Activated T-helper 1 cell treated with anti-CD3 and anti-CD28 coated beads, Interleukin-12 subunit alpha, Interleukin-12 subunit beta, Interleukin-2, Interleukin-4 antibody, amounts not matched to agents 30 ng/mL and 10 ng/mL and 1 ng/mL, durations not matched to agents 14 hours and 24 hours and 36 hours (primary cell): ENCODE measurements at regions not wholly inside any gene's neighbourhood (a gene's known extent, or its start where the extent isn't known, plus 50 kb on each side); places are given as distances from the start of the nearest gene placed in this dataset.

Experiments used
- DNase-seq: peaks from one replicate; pipeline ENCODE4 v3.0.0; 2021; ENCODE audit warnings: low spot score
- H3K27ac Mint-ChIP-seq: one replicate; pipeline ENCODE4 v1.8.0; 2021; ENCODE audit warnings: mild to moderate bottlenecking, mixed read lengths
- H3K27me3 Mint-ChIP-seq: one replicate; pipeline ENCODE4 v1.8.0; 2022; ENCODE audit warnings: mild to moderate bottlenecking, moderate library complexity, mixed read lengths; ENCODE audit not compliant: insufficient read depth
- H3K36me3 Mint-ChIP-seq: one replicate; pipeline ENCODE4 v1.8.0; 2021; ENCODE audit warnings: low read depth, mixed read lengths
- H3K4me1 Mint-ChIP-seq: one replicate; pipeline ENCODE4 v1.8.0; 2021; ENCODE audit warnings: low read depth, mixed read lengths
- H3K4me3 Mint-ChIP-seq: one replicate; pipeline ENCODE4 v1.8.0; 2021; ENCODE audit warnings: mild to moderate bottlenecking, moderate library complexity, mixed read lengths
- H3K9me3 Mint-ChIP-seq: one replicate; pipeline ENCODE4 v1.8.0; 2021; ENCODE audit warnings: mixed read lengths
- intact Hi-C: fragments of 100-400 bp; cut with micrococcal nuclease; formaldehyde crosslinking; loops from one replicate; pipeline ENCODE4 v1.15.1; 2024

DNA sequence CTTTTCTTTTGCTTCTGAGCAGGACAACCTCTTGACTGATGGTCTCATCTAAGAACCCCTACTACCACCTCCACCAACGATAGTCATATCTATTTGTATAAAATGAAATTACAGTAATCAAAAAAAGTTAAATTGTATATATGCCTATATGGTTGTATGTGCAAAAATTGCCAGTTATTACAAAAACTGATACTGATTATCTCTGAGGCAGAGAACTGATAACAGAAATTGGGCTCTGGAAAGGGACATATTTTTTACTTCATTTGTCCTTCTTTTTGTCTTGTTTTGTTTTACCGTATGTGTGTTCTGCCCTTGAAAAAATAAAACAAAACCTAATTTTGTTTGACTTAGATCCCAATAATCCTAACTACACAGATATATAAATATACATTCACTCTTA, 574.4 kb upstream of the NOX3 start:
- Mint-ChIP-seq H3K4me1 (no peaks in the 10 kb centered on the region), H3K4me3 (no peak overlapping the region), H3K27me3 (no peaks in the 10 kb centered on the region), H3K36me3 (no peaks in the 10 kb centered on the region), H3K27ac (no peak overlapping the region), H3K9me3 (peaks cover 14% of the 10 kb centered on the region)
- DNase-seq = no peak
- intact Hi-C loops = no loop called here

DNA sequence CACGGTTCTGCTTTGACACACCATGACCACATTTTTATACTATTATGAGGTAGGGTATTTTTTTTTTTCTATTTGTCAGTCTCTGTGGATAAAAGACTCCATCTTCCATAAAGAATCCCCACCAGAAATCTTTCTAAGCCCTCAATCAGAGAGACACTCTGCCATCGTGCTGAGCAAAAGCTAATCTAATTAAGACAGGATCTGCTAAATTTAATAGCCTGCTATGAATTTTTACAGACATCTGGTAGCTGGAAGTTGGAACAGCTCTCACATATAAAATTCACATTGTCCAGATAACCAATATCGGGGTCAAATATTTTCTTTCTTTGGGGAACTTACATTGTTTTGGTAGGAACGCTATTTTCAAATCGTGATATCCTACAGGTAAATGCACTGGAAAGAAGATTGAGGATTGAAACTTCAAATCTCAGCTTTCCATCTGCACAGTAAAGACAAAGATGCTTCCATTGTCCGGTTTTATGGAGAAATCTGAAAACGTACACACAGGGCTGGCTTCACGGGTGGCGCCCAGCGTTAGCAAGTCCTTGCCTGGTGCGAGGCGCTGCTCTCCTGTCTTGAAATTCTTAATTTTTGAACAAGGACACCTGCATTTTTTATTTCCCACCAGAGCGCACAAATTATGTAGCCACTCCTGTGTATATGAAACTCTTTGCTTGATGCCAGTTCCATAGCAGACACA, 573.8 kb upstream of the NOX3 start:
- no peaks in the 10 kb centered on the region for H3K27me3 Mint-ChIP-seq
- H3K36me3 Mint-ChIP-seq = no peaks in the 10 kb centered on the region
- intact Hi-C loops = no loop called here
- DNase-seq = no peak
- H3K4me3 Mint-ChIP-seq = no peak overlapping the region
- H3K4me1 Mint-ChIP-seq = no peaks in the 10 kb centered on the region
- H3K9me3 Mint-ChIP-seq = peaks cover 14% of the 10 kb centered on the region
- H3K27ac Mint-ChIP-seq = no peak overlapping the region

DNA sequence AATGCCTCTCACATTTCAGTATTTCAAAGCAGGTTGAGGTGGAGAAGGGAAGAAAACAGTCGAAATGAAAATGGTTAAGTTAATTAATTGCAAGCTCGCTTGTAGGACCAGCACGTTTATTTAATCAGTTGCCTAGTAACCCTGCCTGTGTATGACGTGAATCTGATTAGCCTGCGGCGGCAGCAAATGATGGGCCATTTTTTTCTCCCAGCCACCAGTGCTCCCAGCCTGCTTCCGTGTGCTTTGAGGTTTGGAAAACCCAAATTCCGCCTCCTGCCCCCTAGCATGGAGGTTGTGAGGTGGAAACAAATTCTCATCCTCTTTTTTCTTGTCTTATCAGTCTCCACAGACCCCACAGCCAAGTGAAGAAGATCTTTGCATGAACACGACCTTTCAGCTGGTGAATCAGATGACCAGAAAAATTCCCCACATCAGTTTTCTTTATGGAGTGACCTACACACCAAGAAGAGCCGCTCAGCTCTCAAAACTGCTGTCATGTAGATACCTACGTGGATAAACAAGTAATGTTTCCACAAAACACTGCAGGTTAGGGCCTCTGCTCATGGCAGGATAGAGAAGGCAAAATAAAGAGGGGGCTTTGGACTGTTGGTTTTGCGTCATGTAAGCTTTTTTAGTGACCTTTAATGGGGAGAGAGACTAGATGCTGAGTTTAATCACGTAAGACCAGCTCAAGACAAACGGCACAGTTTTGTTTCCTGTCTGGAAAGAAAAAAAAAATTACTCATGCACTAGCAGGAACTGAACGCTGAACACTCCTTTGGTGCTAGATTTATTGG, 572.9 kb upstream of the NOX3 start:
- no peak overlapping the region for H3K27ac Mint-ChIP-seq
- H3K36me3 Mint-ChIP-seq = no peaks in the 10 kb centered on the region

DNA sequence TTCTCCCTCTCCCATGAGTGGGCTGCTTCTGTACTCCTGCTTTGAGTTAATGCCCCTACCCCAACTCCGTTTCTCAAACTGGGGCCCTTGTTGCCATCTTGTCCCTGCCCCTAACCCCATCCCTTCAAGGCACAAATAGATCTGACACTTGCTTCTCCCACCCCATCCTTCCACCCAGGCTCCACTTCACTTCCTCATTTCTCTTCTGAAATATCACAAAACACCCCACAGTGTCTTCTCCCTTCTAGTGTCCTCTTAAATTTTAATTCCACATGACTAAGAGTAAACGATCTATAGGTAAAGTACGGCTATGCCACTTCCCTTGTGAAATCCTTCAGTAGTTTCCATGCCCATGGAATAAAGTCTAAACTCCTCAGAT, 571.6 kb upstream of the NOX3 start:
- H3K4me3 Mint-ChIP-seq = no peak overlapping the region
- no peaks in the 10 kb centered on the region for H3K4me1 Mint-ChIP-seq
- H3K27me3 Mint-ChIP-seq = no peaks in the 10 kb centered on the region
- H3K27ac Mint-ChIP-seq = no peak overlapping the region
- H3K9me3 Mint-ChIP-seq = peaks cover 12% of the 10 kb centered on the region
- DNase-seq = no peak
- intact Hi-C loops = no loop called here
- no peaks in the 10 kb centered on the region for H3K36me3 Mint-ChIP-seq

More for the DNA sequence above, 572.9 kb upstream of the NOX3 start:
- intact Hi-C loops = no loop called here
- Mint-ChIP-seq H3K4me3 (no peak overlapping the region), H3K27me3 (no peaks in the 10 kb centered on the region), H3K4me1 (no peaks in the 10 kb centered on the region), H3K9me3 (peaks cover 15% of the 10 kb centered on the region)
- DNase-seq = no peak

DNA sequence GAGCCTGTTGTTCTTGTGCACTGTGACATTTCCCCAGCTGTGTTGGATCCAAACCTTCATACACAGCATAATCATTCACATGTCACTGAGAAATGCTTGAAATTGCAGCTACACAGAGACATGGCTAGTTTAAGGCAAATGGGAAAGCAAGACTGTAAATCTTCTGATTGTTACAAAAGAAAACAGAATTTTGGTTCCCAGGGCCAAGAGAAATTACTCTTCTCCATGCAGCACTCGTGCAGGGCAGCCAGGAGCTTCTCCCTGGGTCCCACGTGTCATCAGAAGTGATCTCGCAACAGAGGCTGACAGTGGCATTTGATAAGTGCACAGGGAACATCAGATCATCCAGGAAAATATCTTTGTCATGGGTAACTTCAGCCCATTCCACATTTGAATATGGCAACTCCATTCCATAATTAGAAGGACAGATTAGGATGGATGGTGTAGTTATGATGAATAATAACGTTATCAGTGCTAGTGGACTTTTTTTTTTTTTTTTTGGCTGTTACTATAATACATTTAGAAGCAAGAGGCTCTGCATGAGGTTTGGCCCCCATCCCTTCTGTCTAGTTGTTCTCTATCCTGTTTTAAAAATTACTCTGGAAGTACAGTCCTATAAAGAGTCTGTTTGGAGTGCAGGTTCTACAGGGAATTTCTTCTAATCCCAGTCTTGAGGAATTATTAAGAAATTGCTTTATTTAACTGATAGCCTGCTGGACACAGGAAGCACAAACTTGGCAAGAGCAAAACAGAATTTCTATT, 571.0 kb upstream of the NOX3 start:
- H3K9me3 Mint-ChIP-seq = peaks cover 9% of the 10 kb centered on the region
- intact Hi-C loops = no loop called here
- H3K4me3 Mint-ChIP-seq = no peak overlapping the region
- no peaks in the 10 kb centered on the region for H3K4me1 Mint-ChIP-seq
- no peak overlapping the region for H3K27ac Mint-ChIP-seq
- no peak for DNase-seq
- no peaks in the 10 kb centered on the region for H3K36me3 Mint-ChIP-seq
- peaks cover 1% of the 10 kb centered on the region for H3K27me3 Mint-ChIP-seq

DNA sequence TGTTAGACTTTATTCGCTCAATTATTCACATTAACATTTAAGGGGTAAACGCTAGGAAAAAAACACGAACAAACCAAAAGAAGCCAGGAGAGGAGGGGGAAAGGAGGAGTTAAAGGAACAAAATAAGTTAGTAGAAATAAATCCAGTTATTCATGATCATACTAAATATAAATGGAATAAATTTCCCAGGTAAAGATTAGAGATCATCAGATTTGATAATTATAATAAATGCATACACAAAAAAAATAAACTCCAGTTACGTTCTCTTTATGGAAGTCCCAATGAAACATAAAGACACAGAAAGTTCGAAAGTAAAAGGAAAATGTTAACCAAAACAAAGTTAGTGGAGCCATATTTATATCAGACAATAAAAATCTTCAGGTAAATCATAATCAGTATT, 568.7 kb upstream of the NOX3 start:
- Mint-ChIP-seq H3K27me3 (peaks cover 1% of the 10 kb centered on the region), H3K4me3 (no peak overlapping the region), H3K27ac (no peak overlapping the region), H3K4me1 (no peaks in the 10 kb centered on the region), H3K36me3 (no peaks in the 10 kb centered on the region), H3K9me3 (peaks cover 9% of the 10 kb centered on the region)
- no peak for DNase-seq
- intact Hi-C loops = no loop called here

DNA sequence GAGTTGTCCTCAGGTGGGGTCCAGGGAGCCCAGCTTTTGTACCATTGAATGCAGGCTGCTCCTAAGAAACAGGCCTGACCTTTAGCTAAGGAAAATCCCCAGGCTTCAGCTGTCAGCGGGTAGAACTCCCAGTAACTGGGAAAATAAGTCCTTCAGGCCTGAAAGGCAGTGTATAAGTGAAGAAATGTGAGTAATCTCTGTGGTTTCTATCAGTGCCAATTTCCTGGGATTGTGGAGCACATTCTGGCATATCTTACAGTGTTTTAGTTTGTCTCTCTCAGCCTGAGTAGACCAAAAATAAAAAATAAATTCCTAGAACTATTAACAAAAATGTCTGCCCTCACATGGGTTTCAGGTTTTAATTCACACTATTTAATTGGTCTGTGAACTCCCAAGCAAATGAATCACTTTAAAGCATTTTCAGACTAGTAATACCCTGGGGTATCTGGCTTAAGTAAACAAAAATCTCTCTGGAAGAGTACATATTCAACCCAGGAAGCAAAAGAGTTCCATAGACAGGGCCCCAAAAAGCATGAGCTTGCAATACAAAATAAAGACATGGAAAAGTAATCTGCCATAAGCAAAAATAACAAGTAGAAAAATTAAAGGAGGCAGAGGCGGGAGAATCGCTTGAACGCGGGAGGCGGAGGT, 566.2 kb upstream of the NOX3 start:
- no peak overlapping the region for H3K27ac Mint-ChIP-seq
- no peak for DNase-seq
- intact Hi-C loops = no loop called here
- H3K4me3 Mint-ChIP-seq = no peak overlapping the region
- H3K9me3 Mint-ChIP-seq = peaks cover 9% of the 10 kb centered on the region
- no peaks in the 10 kb centered on the region for H3K36me3 Mint-ChIP-seq
- no peaks in the 10 kb centered on the region for H3K4me1 Mint-ChIP-seq
- peaks cover 1% of the 10 kb centered on the region for H3K27me3 Mint-ChIP-seq

DNA sequence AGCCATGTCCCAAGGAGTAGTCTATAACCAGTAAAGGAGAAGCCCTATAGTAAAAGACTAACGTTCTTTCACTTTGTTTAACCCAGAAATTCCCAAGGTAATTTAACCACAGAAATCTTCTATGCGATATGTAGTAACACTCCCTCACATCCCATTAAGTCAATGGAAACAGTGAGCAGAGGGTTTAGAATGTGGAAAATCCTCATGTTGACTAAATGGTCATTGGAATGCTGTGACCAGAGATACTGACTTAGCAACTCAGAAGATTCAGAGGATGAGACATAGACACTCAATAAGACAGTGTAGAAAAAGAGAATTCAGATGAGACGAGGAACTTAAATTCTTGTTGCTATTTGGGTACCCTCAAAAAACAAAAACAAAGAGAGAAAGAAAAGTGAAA, 562.2 kb upstream of the NOX3 start:
- H3K4me1 Mint-ChIP-seq = peaks cover 8% of the 10 kb centered on the region
- no peaks in the 10 kb centered on the region for H3K36me3 Mint-ChIP-seq
- intact Hi-C loops = no loop called here
- no peak for DNase-seq
- H3K9me3 Mint-ChIP-seq = peaks cover 8% of the 10 kb centered on the region
- no peak overlapping the region for H3K27ac Mint-ChIP-seq
- no peak overlapping the region for H3K4me3 Mint-ChIP-seq
- peaks cover 1% of the 10 kb centered on the region for H3K27me3 Mint-ChIP-seq

DNA sequence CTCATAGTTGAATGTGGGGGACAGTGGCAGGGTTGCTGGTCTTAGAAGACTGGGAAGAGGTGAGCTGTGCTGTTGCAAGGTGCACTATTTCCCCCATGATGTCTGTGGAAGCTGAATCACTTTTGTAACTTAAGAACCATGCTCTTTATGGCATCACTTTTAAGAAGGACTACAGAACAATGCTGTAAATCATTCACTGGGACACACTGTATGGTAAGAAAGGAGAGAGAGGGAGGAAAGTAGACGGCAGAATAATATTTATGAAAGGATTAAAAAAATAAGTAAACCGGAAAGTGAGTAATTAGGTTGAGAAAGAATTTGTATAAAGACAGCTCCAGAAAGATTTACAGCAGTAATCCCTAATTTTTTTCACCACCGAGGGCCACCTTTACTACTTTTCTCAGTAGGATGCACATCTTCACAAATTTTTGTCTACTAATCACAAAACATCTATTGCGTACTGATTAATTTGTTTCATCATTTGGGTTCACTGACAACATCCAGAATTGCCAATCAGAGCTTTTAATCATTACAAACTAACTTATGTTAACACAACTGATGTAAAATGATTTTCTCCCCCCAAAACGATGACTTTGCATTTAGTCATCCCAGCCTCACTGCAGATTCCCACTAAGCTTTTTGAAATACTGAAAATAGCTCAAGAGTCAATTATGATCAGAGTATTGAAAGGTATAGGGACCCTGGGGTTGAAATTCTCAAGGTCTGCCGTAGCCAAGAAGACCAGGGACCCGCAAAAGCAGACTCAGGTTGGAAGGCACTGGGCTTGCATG, 560.7 kb upstream of the NOX3 start:
- Mint-ChIP-seq H3K9me3 (peaks cover 5% of the 10 kb centered on the region), H3K27ac (no peak overlapping the region), H3K27me3 (no peaks in the 10 kb centered on the region), H3K4me1 (peaks cover 8% of the 10 kb centered on the region), H3K4me3 (no peak overlapping the region), H3K36me3 (no peaks in the 10 kb centered on the region)
- DNase-seq = no peak
- intact Hi-C loops = no loop called here

DNA sequence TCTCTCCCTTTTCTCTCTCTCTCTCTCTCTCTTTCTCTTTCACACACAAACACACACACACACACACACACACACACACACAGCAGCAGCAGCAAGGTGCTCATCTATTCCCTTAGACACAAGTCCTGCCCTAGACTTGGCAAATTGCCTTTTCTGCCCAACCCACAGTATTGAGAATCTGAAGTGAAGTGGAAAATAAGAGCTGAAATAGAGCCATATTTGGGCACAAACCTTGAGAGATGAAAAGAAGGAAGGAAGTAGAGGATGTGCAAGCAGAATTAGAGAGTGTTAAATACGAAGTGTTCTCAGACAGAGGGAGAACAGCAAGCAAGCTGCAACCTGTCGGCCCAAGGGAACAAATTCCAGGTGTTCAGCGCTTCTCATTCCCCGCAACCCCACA, 557.5 kb upstream of the NOX3 start:
- Mint-ChIP-seq H3K27me3 (no peaks in the 10 kb centered on the region), H3K4me1 (peaks cover 8% of the 10 kb centered on the region), H3K27ac (no peak overlapping the region), H3K9me3 (peaks cover 5% of the 10 kb centered on the region), H3K36me3 (no peaks in the 10 kb centered on the region), H3K4me3 (no peak overlapping the region)
- intact Hi-C loops = no loop called here
- no peak for DNase-seq

DNA sequence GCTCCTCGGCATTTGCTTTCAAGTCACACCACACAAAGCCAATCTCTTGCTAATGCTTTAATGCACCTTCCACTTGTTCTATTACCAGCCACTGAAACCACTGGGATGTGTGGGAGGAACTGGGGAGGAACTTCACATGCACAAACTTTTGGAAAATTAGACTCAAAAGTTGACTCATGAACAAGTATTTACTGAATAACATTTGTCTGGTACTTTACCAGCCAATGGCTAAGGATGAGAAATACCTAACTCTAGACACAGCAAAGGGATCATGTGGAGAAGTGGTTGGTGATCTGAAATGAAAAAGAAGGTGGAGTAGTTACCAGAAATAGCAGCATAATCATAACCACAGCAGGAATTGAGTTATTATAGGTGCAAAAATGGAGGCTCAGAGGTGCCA, 554.0 kb upstream of the NOX3 start:
- H3K27ac Mint-ChIP-seq = no peak overlapping the region

DNA sequence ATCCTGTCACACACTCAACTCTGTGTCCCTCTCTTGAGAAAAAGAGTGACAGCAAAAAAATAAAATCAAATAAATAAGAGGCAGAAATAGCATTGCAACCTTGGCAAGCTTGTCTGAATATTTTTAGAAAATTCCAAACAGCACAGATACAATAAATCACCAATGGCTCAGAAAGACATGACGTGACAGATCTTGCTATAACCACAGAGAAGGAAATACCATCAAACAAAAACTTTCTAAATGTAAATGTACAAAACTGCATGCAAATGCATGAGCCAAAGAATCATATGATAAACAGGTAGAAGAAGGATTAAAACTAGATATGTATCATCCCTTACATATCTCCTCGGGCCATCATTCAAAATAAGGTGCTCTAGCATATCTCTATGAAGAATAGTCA, 549.2 kb upstream of the NOX3 start:
- no peak for DNase-seq
- no peak overlapping the region for H3K27ac Mint-ChIP-seq
- no peaks in the 10 kb centered on the region for H3K9me3 Mint-ChIP-seq
- H3K4me3 Mint-ChIP-seq = no peak overlapping the region
- no peaks in the 10 kb centered on the region for H3K27me3 Mint-ChIP-seq
- H3K36me3 Mint-ChIP-seq = no peaks in the 10 kb centered on the region
- no peaks in the 10 kb centered on the region for H3K4me1 Mint-ChIP-seq
- intact Hi-C loops = no loop called here

More for the DNA sequence above, 554.0 kb upstream of the NOX3 start:
- Mint-ChIP-seq H3K4me3 (no peak overlapping the region), H3K9me3 (no peaks in the 10 kb centered on the region), H3K27me3 (no peaks in the 10 kb centered on the region), H3K4me1 (no peaks in the 10 kb centered on the region), H3K36me3 (no peaks in the 10 kb centered on the region)
- DNase-seq = no peak
- intact Hi-C loops = no loop called here
